Glomerular endothelial cell (primary cell): ENCODE measurements at regions not wholly inside any gene's neighbourhood (a gene's known extent, or its start where the extent isn't known, plus 50 kb on each side); places are given as distances from the start of the nearest gene placed in this dataset.
A peak's percentile ranks its signal among the peaks of the same experiment; 100 is the strongest.

Experiments
- DNase-seq: peaks from one replicate; pipeline ENCODE4 v3.0.0-alpha.2; 2011; ENCODE audit warnings: low read depth, low spot score; ENCODE audit errors: extremely low read depth

DNA sequence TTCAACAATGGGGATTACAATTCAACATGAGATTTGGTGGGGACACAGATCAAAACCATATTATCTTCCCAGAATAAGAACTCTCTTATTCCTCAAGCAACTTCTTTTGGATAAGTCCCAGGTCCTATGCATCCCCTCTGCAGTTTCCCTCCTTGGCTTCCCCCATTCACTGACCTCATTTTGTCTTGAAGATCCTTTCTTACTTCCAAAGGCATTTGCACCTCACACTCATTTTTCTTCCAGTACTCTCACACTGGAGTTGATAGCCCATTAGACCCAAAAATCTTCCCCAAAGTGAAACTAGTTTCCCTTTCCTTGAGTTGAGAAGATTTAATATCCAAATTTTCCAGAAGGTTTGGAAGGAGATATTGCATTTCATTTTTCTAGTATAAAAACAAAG, 178.0 kb upstream of the DAPK1 start:
- DNase-seq, result no peak

DNA sequence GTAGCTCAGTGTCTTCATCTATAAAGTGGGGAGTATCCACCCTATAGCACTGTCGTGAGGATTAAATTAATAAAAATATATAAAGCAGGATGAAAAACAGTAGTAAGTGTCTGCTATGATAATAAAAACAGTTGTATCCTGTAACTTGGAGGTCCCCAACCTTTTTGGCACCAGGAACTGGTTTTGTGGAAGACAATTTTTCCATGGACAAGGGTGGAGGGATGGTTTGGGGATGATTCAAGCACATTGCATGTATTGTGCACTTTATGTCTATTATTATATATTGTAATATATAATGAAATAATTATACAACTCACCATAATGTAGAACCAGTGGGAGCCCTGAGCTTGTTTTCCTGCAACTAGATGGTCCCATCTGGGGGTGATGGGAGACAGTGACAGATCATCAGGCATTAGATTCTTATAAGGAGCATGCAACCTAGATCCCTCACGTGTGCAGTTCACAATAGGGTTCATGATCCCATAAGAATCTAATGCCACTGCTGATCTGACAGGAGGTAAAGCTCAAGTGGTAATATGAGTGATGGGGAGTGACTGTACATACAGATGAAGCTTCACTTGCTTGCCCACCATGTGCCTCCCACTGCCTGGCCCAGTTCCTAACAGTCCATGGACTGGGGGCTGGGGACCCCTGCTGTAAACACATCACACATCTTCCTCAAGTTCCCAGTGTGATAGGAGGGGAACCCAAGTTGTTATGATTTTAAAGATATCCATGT, 177.4 kb upstream of the DAPK1 start:
- no peak for DNase-seq

DNA sequence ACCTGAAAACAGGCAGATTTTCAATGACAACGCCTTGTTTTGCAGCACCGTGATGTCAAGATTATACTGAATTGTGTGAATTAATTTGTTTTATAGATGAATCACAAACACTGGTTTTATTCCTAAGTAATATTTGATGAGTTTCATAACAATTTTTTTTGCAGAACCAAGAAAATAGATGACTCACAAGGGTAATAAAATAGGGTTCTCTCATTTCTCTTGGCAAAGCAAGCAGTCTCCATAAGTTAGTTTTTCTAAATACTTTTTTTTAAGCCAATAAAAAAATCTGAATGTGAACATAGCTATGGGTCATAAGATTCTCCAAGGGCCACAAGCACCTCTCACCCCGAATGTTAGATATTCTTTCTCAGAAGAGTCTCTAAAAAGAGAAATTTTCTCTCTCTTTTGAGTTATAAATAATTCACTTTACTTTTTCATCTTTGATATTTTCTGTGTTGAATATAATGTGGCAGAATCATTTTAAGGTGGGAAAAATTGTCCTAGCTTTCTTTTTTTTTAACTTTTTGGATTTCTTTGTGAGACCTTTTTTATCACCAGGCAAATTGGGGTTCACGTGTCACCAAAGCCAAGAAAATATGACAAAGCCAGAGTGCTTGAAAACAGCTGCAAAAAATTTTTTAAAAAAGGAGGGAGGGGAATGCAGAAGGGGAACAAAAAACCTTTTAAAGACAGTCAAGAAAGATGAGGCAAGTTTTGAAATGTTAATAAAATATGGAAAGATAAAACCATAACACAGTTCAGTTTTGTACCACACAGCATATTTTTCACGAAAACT, 174.6 kb upstream of the DAPK1 start:
- DNase-seq, result no peak

DNA sequence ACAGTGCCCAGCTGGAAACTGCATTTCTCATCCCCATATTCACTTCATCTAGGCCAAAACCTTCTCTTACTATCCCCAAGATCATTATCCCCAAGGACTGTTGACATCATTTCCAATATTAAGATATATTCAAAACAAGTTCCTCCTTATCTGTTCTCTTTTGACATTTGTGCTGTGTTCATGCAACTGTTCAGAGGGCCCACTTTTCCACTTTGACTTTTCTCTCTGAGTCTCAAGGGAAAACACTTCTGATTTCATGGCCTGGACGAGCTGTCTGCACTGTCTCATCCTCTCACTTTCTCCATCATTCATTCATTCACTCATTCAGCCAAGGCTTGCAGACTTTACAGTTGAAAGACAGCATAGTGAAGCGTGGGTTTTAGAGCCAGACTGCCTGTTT, 173.7 kb upstream of the DAPK1 start:
- DNase-seq, result no peak

DNA sequence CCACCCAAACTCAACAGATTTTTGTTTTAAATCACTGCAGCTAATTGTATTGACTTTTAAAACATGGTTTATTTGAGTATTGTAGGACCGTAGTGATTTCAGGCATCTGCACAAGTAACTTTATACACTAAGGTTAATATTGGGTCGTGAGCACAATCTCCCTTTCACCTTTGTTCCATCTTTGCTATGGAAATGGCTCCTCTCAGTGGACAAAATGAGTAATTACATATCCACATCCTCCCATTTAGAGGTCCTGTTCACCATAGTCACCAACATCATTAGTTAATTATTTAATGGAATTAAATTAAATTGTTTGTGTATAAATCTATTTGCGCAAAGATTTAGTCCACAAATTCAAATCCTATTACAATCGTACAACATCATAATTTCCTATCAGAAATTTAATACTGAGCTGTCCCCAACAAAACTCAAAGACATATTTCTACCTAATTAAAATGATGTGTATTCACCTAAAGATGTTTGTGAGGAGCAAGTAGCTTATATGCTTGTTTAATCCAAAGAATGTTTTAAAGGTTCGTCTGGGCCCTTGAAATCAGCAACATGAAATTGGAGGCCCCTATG, 173.0 kb upstream of the DAPK1 start:
- peak; percentile 41 for DNase-seq

DNA sequence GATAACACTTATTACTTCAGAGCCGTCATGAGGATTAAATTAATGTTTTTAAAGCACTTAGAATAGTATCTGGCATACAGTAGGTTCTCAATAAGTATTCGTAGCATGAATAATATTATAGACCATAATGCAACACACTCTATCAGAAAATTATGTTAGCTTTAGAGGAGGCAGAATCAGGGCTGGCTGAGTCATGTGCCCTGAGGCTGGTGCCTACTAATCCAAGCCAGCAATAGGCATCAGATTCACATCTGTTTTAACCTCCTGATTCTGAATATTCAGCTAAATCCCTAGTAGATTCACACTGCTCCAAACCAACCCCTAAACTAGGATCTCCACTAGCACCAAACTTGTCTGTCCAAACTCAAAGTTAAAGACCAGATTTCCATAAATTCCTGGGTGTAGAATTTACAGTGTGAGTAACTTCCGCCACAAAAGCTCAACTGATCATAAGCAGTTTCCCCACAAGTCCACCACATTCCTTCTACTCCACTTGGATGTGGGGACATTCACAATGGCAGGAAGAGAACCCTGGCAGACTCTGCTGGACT, 170.0 kb upstream of the DAPK1 start:
- DNase-seq, result no peak

DNA sequence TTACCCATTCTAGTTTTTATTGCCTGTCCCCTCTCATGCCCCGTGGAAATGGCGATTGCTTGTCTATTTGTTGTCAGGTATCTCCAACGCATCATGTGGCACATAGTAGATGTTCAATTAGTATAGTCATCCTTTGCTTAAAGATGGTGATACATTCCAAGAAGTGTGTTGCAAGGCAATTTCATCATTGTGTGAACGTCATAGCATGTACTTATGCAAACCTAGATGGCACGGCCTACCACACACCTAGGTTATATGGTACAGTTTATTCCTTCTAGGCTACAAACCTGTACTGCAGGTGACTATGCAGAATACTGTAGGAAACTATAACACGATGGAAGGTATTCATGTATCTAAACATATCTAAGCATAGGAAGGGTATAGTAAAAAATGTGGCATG, 163.9 kb upstream of the DAPK1 start:
- no peak for DNase-seq

DNA sequence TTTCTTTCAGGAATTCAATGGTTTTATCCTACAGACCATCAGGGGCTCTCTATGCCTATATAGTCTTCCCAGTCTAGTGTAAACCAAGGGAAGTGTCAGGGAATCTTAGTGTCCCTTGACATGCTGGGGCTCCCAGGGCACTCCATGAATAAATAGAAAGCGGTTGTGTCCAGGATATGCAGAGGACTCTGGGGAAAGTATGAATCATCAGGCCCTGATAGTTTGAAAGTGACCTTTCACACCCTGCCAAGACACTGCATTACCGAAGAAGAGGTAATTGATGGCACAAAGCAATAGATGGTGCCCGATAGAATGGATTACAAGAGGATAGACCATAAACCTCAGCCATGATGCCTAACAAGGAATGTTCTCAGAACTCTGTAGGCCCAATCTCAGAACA, 163.3 kb upstream of the DAPK1 start:
- no peak for DNase-seq

DNA sequence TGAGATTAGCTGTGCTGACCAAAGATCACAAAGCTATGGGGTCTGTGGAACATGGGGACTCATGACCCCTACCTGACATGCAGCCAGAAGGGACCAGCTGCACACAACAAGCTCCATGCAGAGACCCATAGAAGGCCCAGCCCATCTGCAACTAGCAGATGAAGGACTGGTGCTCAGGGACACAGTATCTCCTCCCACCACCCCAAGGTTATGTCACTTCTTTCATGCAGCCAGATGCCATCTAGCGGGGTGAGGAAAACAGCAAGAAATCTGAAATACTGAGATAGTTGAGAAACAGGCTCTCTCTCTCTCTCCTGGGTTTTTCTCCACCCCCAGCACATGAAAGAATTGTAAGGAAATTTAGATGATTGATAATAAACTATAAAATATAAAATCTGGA, 161.3 kb upstream of the DAPK1 start:
- no peak for DNase-seq

DNA sequence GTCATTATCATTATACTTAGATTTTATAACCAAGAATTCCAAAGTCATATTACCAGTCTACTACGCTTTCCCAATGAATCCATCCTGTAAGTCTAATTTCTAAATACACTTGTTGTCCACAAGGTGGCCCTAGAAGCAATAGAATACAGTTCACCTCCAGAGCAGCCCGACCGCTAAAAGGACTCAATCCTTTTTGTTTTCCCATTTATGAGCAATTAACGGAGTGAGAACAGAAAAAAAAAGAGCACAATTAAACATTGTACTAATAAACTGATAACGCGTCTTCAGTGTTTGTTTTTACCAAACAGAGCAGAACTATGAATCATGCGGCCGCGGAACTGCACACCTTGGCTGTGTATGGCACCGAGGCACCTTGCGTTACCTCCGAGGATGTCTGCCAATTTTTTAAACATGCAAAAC, 160.7 kb upstream of the DAPK1 start:
- DNase-seq, result peak; percentile 51

DNA sequence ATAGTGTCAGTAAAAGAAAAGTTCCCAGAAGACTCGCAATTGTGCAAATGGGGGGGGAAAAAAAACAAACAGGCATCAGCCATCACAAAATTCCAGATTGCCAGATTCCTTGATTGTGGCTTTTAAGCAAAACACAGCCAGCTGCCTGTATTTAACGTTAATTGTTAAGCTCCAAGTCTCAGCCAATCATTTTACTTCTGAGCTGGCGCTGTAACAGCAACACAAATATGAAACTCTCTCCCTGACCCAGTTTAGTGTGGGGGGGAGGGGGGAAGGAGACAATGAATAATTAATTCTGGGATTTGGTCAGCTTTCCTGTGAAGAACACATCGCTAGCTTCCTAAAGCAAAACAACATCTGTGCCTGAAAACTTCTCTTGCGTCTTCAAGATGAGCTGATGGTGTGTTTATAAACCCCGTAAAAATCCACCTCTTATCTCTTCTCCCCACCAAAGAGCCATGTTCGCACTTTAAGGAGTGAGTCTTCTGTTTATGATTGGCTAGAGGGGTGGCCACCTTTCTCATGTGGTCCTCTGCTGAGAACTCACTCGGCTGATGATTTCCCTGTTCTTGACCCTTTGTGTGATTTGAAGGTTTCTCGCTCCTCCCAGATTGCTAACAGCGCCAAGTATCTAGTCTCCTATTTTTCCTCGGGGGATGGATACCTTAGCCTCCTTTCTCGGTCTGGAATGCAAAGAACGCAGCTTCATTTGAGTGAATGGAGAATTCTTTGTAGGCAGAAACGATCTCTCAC, 160.2 kb upstream of the DAPK1 start:
- DNase-seq, result peak; percentile 3

DNA sequence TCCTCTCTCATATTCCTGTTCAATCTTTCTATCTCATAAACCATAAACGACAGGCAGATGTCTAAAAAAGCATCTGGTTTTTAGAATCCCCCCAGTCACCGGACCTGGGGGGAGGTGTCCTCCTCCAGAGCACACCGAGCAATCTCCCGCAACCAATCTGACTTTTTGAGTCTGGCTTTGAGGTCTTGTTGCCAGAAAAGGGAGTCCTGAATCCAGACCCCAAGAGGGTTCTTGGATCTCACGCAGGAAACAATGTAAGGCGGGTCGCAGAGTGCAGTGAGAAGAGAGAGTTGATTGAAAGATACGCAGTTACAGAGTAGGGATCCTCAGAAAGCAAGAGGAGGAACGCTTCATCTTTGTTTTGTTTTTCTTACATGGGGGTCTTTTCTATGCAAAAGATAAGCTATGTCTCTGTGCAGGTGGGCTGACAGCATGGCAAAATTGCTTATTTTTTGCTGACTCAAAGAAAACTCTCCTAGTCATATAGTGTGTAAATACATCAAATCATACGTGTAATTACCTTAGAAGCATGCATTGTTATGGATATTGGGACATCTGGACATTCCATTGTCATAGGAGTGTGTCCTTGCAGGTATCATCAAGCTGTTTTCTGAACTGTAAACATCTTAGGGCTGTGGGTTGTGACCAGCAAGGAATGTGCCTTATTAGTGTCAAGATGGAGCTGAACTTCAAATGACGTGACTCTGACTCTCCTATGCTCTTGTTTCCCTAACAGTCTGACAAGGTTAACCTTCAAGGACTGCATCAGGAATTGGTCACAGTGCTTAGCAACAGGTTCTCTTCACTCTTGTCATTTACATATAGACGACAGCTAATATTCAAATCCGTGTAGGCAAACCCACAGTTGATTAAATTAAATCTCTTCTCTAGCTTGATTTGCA, 159.3 kb upstream of the DAPK1 start:
- DNase-seq, result no peak

DNA sequence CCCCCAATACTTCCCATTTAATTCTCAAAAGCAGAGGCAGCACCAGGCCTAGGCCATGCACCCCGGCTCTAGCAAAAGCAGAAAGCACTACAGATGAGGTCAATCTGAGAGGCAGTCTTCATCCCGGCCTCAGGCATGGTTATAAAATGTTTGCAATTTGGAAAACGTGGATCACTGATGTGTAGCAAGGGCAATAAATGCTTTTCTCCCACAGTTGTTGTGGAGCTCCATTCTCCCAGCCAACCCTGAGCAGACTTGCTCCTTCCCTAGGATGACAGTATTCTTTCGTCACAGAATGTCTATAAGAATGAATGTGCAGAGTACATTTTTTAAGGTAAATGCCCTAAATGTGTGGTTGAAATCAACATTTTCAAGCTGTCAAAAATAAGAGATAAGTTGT, 157.3 kb upstream of the DAPK1 start:
- no peak for DNase-seq

DNA sequence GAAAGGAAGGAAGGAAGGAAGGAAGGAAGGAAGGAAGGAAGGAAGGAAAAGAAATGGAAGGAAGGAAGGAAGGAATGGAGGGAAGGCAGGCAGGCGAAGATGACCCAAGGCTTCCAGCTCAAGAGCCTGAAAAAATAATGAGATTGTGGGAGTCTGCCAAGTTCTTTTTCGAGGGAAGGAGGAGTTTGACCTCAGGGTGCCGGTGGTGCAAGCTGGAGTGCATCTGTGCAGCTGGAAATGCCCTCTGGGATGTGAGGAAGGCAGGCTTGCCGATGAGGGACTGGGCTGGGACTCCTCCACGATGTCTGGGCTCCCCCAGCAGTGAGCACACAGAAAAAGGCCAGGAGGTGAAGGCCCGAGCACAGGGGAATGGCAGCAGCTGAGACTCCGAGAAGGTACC, 154.9 kb upstream of the DAPK1 start:
- no peak for DNase-seq

DNA sequence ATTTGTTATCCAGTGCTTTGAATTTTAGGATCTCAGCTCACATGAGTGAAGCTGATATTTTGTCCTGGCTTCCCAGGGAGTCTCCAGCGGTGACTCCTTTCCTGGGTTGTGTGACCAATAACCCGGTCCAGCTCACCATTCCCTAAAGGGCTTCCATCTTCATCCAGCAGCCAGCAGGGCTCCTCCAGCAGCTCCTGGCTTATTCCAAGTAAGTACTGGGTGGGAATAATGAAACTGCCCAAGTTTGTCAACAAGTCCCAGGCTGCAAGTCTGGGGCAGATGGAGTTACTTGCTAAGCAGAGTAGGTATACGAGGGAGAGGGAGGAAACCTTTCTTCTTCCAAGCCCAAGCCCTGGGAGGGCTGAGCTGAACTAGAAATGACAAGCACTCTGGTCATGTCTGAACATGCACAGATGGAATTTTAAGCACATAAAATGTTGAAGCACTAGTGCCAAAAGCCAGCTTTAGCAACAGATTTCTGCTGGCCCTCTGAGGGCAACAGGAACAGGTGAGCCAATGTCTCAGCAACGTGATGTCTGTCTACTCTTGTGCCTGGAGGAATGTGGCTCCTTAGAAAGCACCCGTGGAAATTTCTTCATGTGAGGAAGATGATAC, 153.7 kb upstream of the DAPK1 start:
- no peak for DNase-seq

DNA sequence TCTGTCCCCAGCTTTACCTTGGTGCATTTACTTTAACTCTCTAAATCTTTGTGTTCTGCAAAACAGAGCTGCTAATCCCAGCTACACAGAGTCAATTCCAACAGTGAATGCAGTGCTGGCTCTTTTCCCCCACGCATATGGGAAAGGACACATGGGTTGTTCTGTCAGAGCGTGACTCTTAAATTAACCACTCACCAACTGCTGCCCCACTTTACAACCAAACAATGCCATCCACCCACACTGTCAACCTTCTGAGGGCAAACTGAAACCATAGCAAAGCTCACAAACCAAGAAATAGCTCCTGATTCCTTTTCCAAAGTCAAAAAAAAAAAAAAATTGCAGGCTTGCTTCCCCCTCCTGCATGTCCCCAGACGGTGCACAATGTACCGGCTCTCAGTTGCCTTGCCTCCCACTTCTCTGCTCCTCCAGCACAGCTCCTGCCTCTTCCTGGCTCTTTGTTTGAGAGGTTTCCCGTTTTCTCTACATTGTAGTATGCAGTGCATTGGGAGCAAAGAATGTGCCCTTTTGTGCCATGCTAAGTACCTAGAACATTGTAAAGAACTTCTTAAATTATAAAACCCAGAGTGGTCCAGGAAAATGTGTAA, 151.5 kb upstream of the DAPK1 start:
- DNase-seq, result no peak

DNA sequence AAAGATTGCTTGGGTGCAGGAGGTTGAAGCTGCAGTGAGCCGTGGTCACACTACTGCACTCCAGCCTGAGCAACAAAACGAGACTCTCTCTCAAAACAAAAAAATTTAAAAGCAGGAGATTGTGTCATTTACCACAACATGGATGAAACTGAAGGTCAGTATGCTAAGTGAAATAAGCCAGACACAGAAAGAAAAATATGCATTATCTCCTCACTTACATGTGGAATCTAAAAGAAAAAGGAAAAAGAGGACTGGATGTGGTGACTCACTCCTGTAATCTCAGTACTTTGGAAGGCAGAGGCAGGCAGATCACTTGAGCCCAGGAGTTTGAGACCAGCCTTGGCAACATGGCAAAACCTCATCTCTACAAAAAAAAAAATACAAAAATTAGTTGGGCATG, 146.8 kb upstream of the DAPK1 start:
- DNase-seq, result no peak

DNA sequence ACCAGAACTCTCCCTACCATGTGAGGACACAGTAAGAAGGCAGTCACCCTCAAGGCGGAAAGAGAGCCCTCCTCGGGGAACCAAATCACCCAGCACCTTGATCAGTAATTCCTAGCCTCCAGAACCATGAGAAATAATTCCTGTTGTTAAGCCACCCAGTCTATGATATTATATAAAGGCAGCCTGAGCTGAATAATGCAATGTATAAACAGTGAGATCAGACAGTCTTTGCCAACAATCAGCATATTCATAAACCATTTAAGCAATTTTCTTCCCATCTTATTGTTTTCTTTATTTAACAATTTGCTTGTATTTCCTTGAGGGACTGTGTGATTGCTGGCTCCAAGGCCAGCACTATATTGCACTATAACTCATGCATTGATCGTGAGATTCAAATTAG, 144.4 kb upstream of the DAPK1 start:
- no peak for DNase-seq

DNA sequence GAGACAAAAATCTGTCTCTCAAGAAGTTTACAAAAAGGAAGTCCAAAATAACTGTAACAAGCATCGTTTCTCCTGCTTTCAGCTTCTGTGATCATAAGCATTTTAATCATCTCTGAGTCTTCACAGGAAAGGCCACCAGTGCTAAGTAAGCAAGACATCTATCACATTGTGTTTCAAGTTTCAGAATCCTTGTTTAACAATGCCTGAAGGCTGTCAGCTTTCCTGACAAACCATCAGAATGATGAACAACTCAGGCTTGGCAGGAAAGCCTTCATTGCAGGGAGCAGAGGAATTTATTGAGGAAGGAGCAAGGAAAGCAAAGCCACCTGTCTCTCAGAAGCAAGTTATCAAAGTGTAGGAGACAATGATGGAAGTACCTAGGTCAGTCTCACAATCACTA, 143.5 kb upstream of the DAPK1 start:
- no peak for DNase-seq
